ENCODE measurements at regions not wholly inside any gene's neighbourhood (a gene's known extent, or its start where the extent isn't known, plus 50 kb on each side); places are given as distances from the start of the nearest gene placed in this dataset.

DNA sequence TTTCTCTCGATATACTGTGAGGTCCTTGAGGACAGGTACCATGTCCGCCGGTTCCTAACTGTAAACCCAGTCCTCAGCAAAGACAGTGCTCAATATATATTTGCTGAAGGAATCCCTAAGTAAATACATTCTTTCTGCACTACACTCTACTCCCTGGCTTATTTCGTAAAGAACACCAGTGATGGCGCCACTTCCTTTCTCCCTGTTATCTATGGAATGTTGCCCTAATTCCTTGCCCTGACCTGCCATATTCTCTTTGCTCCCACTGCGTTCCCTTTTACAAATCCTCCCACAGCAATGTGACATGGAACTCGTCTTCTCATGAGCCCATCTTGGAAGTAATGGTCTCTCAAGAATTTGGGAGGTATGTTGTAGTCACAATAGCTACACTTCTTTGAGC lies 507.4 kb upstream of the COBL start:
- TF ChIP-seq, protein P1, sequence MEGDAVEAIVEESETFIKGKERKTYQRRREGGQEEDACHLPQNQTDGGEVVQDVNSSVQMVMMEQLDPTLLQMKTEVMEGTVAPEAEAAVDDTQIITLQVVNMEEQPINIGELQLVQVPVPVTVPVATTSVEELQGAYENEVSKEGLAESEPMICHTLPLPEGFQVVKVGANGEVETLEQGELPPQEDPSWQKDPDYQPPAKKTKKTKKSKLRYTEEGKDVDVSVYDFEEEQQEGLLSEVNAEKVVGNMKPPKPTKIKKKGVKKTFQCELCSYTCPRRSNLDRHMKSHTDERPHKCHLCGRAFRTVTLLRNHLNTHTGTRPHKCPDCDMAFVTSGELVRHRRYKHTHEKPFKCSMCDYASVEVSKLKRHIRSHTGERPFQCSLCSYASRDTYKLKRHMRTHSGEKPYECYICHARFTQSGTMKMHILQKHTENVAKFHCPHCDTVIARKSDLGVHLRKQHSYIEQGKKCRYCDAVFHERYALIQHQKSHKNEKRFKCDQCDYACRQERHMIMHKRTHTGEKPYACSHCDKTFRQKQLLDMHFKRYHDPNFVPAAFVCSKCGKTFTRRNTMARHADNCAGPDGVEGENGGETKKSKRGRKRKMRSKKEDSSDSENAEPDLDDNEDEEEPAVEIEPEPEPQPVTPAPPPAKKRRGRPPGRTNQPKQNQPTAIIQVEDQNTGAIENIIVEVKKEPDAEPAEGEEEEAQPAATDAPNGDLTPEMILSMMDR (conservative IDR thresholded peaks at IDR 0.05 in 1 of 2, IDR thresholded peaks at IDR 0.05 in 1 of 2; ENCODE audit: extremely low read depth in 1 of 2, insufficient read depth in 1 of 2, low read depth in 1 of 2, low read length in 2 of 2) = no peak
- TF ChIP-seq EZH2 (IDR thresholded peaks at IDR 0.05; ENCODE audit: borderline replicate concordance, low read length) = no peak

Data from mammary epithelial cell (primary cell).